Anterior cingulate cortex (tissue), 58 donors: ENCODE measurements at regions not wholly inside any gene's neighbourhood (a gene's known extent, or its start where the extent isn't known, plus 50 kb on each side); places are given as distances from the start of the nearest gene placed in this dataset.

Experiments used
- DNase-seq, 58 donors: peaks; one replicate each; lab custom pipeline; 2025; lab: John Stamatoyannopoulos, UW

GRCh38 chr15:70509731-70510143 is 253.6 kb downstream of the UACA start:
- no peak for DNase-seq

- no peak for DNase-seq
These were observed 254.1 kb downstream of the UACA start for GRCh38 chr15:70509282-70509662.

- DNase-seq: no peak
These were observed 254.6 kb downstream of the UACA start for GRCh38 chr15:70508561-70509281.

- DNase-seq: no peak
These were observed 255.5 kb downstream of the UACA start for GRCh38 chr15:70507772-70508371.

GRCh38 chr15:70505936-70506912 is 257.1 kb downstream of the UACA start:
- DNase-seq: no peak

- DNase-seq: peak in 1 of 58 donors; percentile 35
These were observed 257.9 kb downstream of the UACA start for GRCh38 chr15:70505411-70505919.

- no peak for DNase-seq
These were observed 258.4 kb downstream of the UACA start for GRCh38 chr15:70504988-70505387.

GRCh38 chr15:70504299-70504951 is 258.9 kb downstream of the UACA start:
- DNase-seq: peak in 11 of 58 donors; percentile 7 to 57 (median 17)

- no peak for DNase-seq
These were observed 259.5 kb downstream of the UACA start for GRCh38 chr15:70503798-70504298.

GRCh38 chr15:70503073-70503745 is 260.1 kb downstream of the UACA start:
- DNase-seq: no peak

- DNase-seq: no peak
These were observed 260.8 kb downstream of the UACA start for GRCh38 chr15:70502529-70502928.

GRCh38 chr15:70501849-70502248 is 261.5 kb downstream of the UACA start:
- DNase-seq: no peak

- no peak for DNase-seq
These were observed 262.1 kb downstream of the UACA start for GRCh38 chr15:70501121-70501727.

GRCh38 chr15:70499791-70500190 is 263.6 kb downstream of the UACA start:
- DNase-seq: no peak

- no peak for DNase-seq
These were observed 265.2 kb downstream of the UACA start for GRCh38 chr15:70498096-70498626.

GRCh38 chr15:70497661-70498060 is 265.7 kb downstream of the UACA start:
- no peak for DNase-seq

- DNase-seq: no peak
These were observed 267.3 kb downstream of the UACA start for GRCh38 chr15:70495991-70496599.

GRCh38 chr15:70494852-70495571 is 268.3 kb downstream of the UACA start:
- DNase-seq: no peak
